NCI-H524 treated with DMSO at 0.1 percent for 48 hours (cell line): ENCODE measurements at regions not wholly inside any gene's neighbourhood (a gene's known extent, or its start where the extent isn't known, plus 50 kb on each side); places are given as distances from the start of the nearest gene placed in this dataset.

Experiments
- DNase-seq: peaks from one replicate; lab custom pipeline; 2025; lab: John Stamatoyannopoulos, UW

DNA sequence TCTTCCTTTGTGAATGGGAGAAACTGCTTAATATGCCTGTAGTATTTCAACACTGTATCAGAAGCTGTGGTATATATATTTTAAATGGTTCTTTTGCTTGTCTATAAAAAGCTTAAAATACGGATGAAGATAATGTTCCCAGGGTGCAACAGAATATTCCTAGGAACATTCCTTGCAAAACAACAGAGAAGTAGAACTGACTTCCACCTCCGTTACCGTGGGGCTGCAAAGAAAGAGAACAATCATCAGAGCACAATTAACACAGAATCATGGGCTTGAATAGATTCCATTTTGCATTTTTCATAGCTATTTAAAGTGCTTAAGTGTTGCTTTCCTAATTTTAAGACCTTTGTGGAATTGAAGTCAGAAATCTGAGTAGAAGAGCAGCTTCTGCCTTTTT lies 1227.7 kb downstream of the EFNB2 start:
- DNase-seq = no peak

DNA sequence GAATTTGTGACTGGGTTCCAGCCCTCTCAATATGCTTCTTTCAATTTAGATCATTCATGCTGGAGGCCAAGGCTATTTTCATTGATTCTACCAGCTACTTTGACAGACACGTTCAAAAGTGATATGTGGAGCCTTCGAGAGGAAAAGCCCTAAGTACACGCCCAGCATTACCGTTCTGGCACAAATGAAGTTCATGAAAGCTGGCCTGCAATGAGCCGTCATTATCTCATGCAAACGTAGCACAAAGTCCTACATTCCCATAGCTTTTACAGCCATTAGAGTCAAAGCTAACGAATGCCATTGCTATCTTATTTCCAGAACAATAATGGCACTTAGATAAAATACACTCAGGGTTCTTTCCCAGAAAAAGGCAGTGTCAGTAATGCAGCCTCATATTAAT lies 1237.6 kb downstream of the EFNB2 start:
- no peak for DNase-seq

DNA sequence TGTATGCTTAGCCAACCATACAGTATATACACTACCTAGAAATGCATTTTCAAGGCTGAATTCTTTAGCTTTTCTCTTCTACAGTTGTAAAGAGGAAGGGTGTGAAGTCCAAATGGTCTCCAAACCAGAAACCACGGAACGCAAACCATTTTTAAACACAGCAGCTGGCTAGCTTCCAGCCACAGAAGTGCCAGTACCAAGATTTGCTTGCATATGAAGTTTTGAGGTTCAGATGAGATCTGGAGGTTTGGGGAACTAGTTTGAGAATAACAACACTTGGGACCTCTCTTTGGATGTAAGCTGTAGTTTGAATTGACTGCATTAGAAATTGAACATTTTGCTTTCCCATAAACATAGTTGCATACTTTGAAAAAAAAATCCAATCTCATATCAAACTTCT lies 1243.5 kb downstream of the EFNB2 start:
- DNase-seq = no peak

DNA sequence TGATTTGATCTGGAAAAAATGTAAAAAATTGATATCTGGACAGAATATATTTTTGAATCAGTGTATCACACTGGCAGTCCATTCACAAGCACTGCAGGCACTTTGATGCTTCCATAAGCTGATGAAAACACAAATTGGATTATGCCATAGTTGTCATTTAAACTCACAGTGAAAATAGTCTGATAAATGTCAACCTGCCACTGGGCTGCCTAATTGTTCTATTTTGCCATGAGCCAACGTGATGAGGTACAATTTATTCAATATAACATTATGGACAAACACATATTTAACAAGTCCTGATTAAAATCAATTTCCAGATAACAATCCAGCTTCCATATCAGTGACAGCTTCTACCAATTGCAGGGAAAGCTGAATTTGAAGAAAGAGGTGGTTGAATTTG lies 1244.9 kb downstream of the EFNB2 start:
- no peak for DNase-seq

DNA sequence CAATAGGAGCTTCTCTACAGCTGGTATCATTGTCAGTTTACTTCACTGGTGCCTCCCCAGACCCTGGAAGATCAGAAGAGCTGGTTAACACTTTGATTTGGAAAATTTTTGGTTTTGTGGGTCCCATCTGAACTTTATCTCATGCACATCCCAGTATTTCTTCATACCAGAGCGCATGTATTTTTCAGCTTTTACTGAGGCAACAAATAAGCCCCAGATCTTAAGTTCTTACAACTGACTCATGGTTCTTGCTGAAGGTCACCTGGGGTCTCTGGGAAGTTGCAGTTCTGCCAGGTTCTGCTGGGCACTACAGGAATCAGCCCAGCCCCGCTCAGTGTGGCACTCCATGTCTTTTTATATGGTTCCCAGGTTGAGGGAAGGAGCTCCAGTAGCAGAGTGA lies 1249.9 kb downstream of the EFNB2 start:
- DNase-seq = no peak

DNA sequence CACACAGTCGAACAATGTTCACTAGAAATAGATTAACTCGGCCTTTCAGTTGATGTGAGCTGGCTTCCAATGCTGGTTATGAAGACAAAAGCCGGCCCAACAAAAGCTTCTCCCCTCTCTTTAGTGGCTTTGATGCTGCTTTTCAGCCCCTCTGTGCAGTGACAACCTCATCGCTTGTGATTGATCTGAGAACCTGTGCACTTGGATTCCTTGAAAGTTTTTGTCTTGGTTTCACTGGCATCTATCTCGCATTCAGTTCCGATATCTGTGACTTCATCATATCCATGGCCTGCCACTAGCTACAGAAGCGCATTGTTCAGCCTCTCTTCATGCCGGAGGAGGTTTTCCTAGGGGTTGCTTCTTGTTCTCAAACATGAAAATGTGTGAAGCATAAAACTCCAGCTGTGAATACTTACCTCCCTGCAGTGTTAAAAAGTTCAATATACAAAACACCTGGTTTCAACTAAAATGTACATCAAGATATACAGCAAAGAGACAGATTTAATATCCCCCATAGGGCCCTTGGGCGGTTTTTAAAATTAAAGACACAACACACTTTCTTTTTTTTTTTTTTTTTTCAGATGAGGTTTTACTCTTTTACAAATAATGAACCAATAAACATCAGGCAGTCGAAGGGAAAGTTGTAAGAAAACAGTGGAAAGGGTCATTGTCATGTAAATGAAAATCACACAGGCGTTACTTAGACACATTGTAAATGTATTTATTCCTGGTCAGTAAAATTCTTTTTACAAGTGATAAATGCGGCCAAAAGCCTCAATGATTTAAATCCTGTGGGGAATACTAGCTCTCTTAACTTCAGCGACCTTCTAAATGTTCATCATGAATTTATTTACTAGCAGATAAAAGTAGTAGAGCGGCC lies 1252.8 kb downstream of the EFNB2 start:
- DNase-seq = no peak

DNA sequence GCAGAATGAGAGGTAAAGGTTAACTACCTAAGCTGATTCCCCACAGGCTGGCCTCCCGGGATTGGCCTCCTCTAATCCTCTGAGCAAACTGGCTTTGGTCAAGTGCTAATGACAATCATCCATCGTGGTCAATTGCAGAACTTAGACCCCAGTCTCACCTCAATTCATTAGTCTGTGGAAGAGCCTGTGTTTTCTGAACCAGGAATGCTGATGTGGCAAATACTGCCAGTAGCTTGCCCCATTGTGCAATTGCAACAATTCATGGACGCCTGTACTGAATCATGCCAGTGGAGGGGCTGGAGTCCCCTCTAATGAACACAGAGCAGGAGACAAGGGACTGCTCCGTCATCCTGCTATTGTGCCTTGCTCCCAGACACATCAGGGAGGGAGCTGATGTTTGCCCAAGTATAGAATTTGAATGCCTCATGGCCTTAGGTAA lies 1256.5 kb downstream of the EFNB2 start:
- DNase-seq = no peak

DNA sequence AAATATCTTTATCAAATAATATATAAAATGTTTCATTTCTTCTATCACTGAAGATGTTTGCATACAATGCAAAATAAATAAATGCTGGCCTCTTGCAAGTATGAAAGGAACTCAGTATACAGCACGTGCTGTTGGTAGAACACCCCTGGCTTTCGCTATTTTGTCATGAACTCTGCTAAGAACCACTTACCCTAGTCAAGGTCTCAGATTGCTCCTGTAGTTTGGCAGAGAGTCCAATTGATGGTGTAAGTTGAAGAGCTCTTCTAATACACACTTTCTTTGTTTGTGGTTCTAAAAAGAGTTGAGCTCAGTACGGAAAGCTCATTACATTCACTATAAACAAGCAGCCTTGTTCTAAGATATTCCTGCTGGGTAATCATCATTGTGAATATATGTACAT lies 1258.9 kb downstream of the EFNB2 start:
- DNase-seq = no peak

DNA sequence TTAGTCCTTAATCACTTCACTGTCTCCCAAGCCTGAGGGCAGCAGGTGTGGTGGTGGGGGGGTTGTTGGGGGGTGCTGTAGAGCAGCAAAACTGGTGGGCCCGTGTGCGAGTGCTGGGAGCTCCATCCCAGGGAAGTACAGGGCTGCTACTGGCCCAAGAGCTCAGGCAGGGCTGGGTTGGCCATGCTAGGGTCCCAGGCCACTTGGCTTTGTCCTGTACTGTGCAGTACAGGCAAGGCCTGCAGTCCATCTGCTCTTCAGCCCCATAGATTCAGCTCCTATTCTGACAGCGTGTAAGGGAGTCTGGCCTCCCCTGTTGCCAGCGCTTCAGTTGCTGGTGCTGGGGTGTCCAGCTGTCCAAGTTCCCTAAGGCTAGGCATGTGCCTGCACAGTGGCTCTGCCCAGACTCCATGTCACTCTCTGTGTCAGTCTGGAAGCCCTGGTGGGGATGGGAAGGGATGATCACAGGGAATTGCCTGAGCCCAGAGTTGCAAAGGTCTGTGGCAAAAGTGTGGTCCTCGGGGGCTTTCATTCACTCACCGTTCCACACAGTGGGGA lies 1261.7 kb downstream of the EFNB2 start:
- DNase-seq = no peak

DNA sequence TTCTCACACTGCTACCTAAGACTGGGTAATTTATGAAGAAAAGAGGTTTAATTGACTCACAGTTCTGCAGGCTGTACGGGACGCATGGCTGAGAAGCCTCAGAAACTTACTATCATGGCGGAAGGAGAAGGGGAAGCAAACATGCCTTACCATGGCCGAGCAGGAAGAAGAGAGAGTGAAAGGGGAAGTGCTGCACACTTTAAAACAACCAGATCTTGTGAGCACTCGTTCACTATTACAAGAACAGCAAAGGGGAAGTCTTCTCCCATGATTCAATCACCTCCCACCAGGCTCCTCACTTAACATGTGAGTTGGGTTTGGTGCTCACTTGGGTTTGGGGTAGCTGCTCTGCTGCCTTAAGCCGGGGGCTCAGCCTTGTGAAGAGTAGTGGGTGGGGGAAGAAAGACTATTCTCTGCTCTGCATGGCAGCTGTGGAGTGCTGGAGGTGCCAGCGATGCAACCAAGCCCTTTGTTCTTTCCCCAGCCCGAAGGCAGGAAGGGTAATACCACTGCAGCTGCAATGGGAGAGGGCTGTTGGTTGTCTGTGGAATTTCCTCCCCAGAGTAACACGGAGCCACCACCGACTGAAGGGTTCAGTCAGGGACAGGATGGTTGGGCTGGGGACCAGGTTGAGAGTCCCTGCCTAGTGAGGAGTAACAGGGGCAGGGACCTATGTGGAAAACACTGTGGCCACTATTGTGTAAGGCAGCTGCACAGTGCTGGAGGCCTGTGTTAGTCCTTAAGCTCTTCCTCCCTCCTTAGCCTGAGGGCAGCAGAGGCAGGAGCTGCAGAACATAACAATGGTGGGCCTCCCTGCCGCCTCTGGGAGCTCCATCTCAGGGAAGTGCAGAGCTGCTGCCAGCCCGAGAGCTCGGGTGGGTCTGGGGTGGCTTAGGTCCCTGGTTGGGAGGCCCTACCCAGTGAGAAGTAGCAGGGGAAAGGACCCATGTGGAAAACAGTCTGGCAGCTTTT lies 1262.5 kb downstream of the EFNB2 start:
- DNase-seq = no peak

DNA sequence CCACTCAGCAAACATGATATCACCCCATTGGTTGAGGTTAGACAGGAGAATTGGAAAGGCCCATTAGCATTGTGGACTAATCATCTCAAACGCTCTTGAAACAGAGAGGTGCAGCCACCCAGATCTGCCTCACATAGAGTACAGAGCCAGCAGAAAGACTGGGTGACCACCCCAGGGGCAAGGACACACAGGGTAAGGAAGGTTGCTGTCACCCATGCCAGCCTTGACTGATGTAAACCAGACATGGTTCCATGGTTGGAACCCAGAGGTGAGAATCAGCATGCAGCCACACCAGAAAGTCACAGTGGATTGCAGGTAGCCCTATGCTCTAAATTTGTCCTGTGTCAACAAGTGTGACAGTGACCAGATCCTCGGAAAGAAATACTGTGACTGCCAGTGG lies 1268.8 kb downstream of the EFNB2 start:
- DNase-seq = no peak

DNA sequence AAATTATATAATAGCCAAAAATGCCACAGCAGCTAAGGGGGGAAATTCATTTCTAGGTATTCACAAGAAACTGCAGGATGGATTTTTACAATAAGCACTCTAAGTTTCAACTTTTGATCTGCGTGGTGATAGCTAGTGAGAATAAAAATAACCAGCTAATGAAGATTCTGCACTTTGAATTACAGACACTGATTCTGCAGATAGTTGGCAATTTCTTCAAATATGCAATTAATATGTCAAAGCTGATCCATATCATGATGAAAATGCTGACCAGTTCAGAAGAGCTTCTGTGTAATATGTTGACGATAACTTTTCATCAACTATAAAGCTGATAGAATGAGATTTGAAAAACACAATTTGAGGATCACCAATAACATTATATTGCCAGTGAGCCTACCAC lies 1272.9 kb downstream of the EFNB2 start:
- no peak for DNase-seq

DNA sequence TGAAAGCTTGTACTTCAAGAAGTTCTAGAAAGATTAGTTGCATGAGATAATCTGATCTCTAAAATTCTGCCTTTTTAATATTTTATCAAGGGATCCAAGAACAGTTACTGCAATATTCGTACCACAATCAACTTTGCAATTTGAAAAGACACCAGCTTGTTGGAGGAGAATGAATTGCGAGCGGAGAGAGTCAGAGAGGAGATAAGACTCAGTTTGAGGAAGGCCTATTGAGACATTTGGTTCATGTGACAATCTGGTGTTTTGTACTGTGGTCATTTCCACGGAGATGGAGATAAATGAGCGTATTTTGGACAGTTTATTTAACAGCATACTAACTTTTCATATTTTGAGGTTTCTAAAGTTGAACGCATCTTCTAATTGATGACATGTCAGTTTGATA lies 1276.0 kb downstream of the EFNB2 start:
- no peak for DNase-seq

DNA sequence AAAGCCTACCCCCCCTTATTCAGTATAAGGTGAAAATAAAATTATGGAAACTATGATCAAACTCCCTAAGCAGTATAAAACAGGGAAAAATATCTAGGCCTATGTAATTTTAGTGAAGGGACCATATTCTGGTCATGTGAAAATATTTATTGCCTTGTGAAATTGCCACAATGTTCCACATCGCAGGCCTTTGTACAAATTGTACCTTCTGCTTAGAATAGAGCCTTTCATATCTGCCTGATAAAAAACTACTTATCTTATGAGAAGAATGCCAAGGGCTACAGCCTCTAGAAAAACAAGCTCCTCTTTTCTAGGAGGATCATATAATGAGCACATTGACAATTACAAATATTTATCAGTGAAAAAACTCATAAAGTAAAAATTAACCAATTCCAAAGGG lies 1280.0 kb downstream of the EFNB2 start:
- no peak for DNase-seq

DNA sequence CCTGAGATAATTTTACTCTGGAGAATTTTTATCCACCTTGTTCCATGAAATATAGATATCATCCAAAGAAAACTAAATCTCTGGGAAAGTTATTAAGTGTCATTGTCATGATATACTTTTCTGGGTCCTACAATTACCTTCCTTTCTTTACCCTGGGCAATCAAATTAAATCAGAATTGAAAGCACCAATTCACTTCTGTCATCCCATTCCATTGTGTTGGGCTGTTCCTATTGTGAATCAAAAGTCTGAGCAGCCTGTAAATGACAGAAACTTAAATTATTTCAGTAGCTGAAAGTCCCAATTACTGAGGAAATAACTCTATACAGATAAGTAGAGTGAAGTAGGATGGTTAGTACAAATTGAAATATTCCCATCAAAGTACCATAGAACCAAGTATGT lies 1284.2 kb downstream of the EFNB2 start:
- DNase-seq = no peak

DNA sequence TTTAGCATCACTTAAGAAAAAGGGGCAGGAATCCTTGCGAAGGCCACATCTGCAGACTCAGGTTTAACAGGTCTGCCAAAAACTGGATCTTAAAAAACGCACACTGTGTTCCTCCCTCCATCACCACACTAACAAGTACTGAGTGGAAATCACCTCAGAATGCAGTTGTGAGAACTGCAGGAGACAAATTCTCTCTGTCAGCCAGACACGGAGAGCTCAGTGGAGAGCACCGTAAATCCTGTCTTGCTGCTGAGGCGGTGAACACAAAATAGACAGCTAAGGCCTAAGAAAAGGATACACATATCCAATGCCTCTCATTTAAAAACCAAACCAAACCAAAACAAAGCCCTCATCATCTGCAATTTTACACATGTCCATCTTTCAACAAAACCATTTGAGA lies 1287.6 kb downstream of the EFNB2 start:
- DNase-seq = no peak

DNA sequence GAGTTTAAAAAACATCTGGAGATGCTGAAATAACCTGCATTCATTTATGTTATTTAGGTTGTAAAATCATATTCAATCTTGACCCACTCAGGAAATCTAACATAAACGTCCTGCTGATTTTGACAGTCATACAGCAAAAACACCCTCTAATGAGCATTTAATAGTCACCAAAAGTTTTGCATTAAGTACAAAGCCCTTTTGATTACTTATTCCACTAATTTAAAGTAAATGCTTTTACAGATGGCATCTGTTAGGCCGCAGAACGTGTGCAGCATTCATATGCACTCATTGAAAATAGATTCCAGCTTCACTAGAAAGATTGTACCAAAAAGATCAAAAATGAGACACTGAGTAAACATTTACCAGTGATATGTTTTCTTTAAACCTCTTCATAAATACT lies 1295.1 kb downstream of the EFNB2 start:
- DNase-seq = no peak

DNA sequence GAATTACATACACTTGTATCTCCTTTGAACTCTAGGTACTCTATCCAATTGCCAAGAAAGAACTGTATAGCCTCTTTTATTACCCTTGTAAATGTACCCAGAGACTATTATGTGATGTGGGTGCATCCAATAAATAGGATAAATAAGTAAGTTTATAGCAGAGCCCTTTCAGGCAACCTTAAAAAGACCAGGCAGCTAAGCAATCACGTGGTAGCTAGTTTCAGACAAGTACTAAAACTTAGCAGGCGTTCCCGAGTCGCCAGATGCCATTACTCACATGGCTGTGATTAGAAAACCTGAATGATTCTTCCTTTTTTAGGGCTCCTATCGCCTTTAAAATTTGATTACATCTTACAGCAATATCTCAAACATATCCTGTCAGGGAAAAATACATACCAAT lies 1303.0 kb downstream of the EFNB2 start:
- DNase-seq = no peak

DNA sequence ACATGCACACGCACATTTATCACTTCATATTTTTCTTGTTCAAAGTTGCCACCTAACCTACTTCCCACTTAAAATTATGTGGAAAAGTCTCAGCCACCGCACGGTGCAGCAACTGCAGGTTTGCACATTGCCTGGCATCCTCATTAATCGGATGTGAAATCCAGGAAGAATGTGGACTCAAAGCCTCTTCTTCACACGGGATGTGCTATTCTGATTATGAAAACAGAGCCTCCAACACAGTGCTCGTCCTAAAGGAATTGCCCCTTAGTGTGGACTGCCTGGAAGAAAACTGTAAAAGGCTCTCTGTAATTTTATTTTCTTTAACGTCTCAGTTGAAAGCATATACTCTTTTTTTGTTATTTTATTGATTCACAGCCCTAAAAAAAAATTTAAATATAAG lies 1303.5 kb downstream of the EFNB2 start:
- no peak for DNase-seq

DNA sequence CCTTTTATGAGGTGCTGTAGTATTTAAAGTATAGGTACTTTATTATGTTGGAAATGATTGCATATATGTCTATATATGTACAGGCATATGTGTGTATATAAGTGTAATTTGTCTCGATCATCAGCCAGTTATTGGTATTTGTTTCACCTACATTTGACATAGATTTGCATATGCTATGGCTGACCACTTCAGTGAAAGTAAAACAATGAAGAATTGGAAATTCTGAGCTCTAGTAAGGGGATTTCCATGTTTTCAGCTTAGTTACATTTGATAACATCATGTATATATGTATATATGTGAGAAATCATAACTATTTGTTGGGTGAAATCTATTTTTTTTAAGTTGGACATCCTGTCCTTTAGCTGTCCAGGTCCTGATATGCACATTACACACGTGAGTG lies 1303.9 kb downstream of the EFNB2 start:
- no peak for DNase-seq

DNA sequence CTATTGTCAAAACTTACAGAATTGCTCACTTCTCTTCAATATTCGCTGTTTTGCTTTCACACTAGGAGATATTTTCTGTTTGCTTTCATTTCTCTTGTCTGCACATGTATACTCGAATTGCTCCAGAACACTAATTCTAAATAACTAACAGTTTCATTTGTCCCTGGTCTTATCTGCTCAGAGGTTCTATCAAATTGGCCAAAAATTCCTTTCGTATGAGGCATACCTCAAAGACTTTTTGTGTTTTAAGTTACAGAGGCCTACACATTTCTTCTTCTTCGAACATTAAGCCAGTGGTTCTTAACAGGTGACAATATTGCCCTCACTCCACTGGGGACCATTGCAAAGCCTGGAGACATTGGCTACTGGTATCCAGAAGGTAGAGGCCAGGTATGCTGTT lies 1314.6 kb downstream of the EFNB2 start:
- DNase-seq = no peak

DNA sequence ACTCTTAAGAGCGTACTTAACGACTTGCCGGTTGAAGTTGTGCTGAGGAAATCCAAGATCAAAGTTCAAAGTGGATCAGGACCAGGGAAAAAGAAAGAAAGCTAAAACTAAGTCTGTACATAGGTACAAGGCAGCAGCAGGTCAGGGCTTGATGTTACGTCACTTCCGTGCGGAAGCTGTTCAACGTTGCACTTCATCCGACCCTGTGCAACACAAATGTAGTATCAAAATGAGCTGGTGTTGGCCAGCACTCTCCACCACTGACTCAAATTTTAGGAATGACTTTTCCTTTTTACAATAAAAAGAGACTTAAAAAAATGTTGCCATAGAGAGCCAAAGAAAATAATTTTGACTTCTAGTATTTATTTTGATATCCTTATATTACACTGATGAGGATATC lies 1315.4 kb downstream of the EFNB2 start:
- no peak for DNase-seq

DNA sequence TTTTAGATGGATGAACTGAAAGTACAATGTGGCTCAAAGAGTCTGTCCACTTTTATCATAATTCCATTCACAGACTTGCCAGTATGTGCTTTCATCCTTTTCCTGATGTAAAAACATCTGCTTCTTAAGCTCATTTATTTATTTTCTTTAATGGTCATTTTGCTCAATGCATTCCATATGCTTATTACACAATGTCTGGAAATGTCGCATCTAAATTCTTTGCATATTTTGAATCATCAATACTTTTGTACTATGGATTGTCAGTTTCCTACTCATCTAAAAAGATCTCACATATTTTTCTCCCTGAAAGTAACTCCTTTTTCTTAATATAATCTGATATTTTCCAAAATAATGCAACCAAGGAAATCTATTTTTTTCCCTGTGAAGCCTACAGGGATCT lies 1315.8 kb downstream of the EFNB2 start:
- DNase-seq = no peak
